Ishikawa (cell line): ENCODE measurements at regions not wholly inside any gene's neighbourhood (a gene's known extent, or its start where the extent isn't known, plus 50 kb on each side); places are given as distances from the start of the nearest gene placed in this dataset.

ENCODE experiments used
- CEBPB ChIP-seq: IDR thresholded peaks from 2 replicates; pipeline ENCODE4 v1.6.1; 2012
- CREB1 ChIP-seq: IDR thresholded peaks from 2 replicates; pipeline ENCODE4 v1.6.1; 2012; ENCODE audit warnings: low read depth
- EGR1 ChIP-seq: IDR thresholded peaks from 2 replicates; pipeline ENCODE4 v1.6.1; 2012
- EP300 ChIP-seq: IDR thresholded peaks from 2 replicates; pipeline ENCODE4 v1.6.1; 2012; ENCODE audit warnings: borderline replicate concordance
- FOXM1 ChIP-seq: IDR thresholded peaks from 2 replicates; pipeline ENCODE4 v1.6.1; 2012; ENCODE audit warnings: low read depth, borderline replicate concordance
- NFIC ChIP-seq: IDR thresholded peaks from 2 replicates; pipeline ENCODE4 v1.6.1; 2012
- RAD21 ChIP-seq: IDR thresholded peaks from 2 replicates; pipeline ENCODE4 v1.6.1; 2012; ENCODE audit warnings: low read depth
- TAF1 ChIP-seq: IDR thresholded peaks from 2 replicates; pipeline ENCODE4 v1.6.1; 2012; ENCODE audit warnings: low read depth, mild to moderate bottlenecking
- TCF12 ChIP-seq: IDR thresholded peaks from 2 replicates; pipeline ENCODE4 v1.6.1; 2012; ENCODE audit warnings: low read depth
- TEAD4 ChIP-seq: IDR thresholded peaks from 2 replicates; pipeline ENCODE4 v1.6.1; 2012
- YY1 ChIP-seq: IDR thresholded peaks from 2 replicates; pipeline ENCODE4 v1.6.1; 2012; ENCODE audit warnings: low read depth
- ZBTB7A ChIP-seq: IDR thresholded peaks from 2 replicates; pipeline ENCODE4 v1.6.1; 2012; ENCODE audit warnings: low read depth
- TF ChIP-seq, protein P1 (sequence below): IDR thresholded peaks from 2 replicates; pipeline ENCODE4 v1.6.1; 2012
- TF ChIP-seq, protein P2 (sequence below): IDR thresholded peaks from 2 replicates; pipeline ENCODE4 v1.6.1; 2012
- TF ChIP-seq, protein P3 (sequence below): IDR thresholded peaks from 2 replicates; pipeline ENCODE4 v1.6.1; 2012; ENCODE audit warnings: low read depth, mild to moderate bottlenecking

DNA sequence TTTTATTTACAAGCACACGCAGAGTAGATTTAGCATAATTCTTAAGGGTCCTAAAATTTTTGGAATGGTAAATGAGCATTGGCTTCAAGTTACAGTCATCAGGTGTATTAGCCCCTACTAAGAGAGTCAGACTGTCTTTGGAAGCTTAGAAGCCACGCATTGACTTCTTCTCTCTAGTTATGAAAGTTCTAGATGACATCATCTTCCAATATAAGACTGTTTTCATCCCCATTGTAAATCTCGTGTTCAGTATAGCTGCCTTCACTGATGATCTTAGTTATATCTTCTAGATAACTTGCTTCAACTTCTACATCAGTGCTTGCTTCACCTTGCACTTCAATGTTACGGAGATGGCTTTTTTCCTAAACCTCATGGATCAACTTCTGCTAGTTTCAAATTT lies 148.8 kb upstream of the SLITRK1 start:
- TF ChIP-seq FOXM1 (no peak), EP300 (no peak), TEAD4 (no peak), TCF12 (no peak)

DNA sequence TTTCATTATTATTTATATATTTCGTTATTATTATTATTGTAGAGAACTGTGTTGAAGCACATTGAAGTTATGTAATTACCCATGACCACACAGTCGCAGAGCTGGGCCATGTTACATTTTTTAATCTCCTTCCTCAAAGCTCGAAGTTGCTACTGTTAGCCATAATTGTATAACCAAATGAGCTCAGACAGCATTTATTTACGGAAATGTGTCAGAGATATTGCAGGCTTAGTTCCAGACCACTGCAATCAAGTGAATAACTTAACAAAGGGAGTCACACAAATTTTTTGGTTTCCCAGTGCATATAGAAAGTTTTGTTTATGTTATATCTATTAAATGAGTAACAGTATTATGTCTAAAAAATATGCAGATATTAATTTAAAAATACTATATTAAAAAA lies 147.1 kb upstream of the SLITRK1 start:
- no peak for TF ChIP-seq CEBPB
- TF ChIP-seq NFIC = no peak
- TF ChIP-seq TCF12 = no peak
- no peak for TF ChIP-seq EP300
- no peak for TF ChIP-seq FOXM1
- TF ChIP-seq EGR1 = no peak
- no peak for TF ChIP-seq YY1
- TF ChIP-seq RAD21 = no peak
- TF ChIP-seq TAF1 = no peak

DNA sequence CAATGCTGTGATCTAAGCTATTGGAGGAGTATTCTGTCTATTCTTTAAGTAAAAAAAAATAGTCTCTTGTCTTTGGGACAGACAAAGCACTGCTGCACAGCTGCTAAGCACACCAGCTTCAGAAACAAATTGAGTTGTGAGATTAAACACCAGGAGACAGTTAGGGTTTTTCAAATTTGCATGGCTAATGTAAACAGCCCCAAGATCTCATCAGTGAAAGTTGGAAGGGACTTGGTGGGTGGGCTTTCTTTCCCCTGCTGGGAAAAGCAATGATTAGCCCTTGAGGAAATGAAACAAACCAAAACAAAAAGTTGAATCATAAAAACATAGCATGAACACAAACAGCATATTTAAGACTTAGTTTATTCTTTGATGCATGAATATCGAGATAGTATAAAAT lies 143.6 kb upstream of the SLITRK1 start:
- TF ChIP-seq, protein P1, sequence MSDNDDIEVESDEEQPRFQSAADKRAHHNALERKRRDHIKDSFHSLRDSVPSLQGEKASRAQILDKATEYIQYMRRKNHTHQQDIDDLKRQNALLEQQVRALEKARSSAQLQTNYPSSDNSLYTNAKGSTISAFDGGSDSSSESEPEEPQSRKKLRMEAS = no peak
- TF ChIP-seq EGR1 = no peak
- TF ChIP-seq EP300 = no peak
- TF ChIP-seq TEAD4 = no peak
- TF ChIP-seq TAF1 = no peak
- TF ChIP-seq, protein P2, sequence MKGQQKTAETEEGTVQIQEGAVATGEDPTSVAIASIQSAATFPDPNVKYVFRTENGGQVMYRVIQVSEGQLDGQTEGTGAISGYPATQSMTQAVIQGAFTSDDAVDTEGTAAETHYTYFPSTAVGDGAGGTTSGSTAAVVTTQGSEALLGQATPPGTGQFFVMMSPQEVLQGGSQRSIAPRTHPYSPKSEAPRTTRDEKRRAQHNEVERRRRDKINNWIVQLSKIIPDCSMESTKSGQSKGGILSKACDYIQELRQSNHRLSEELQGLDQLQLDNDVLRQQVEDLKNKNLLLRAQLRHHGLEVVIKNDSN = no peak
- TF ChIP-seq, protein P3, sequence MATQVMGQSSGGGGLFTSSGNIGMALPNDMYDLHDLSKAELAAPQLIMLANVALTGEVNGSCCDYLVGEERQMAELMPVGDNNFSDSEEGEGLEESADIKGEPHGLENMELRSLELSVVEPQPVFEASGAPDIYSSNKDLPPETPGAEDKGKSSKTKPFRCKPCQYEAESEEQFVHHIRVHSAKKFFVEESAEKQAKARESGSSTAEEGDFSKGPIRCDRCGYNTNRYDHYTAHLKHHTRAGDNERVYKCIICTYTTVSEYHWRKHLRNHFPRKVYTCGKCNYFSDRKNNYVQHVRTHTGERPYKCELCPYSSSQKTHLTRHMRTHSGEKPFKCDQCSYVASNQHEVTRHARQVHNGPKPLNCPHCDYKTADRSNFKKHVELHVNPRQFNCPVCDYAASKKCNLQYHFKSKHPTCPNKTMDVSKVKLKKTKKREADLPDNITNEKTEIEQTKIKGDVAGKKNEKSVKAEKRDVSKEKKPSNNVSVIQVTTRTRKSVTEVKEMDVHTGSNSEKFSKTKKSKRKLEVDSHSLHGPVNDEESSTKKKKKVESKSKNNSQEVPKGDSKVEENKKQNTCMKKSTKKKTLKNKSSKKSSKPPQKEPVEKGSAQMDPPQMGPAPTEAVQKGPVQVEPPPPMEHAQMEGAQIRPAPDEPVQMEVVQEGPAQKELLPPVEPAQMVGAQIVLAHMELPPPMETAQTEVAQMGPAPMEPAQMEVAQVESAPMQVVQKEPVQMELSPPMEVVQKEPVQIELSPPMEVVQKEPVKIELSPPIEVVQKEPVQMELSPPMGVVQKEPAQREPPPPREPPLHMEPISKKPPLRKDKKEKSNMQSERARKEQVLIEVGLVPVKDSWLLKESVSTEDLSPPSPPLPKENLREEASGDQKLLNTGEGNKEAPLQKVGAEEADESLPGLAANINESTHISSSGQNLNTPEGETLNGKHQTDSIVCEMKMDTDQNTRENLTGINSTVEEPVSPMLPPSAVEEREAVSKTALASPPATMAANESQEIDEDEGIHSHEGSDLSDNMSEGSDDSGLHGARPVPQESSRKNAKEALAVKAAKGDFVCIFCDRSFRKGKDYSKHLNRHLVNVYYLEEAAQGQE = no peak
- no peak for TF ChIP-seq ZBTB7A
- no peak for TF ChIP-seq CREB1
- TF ChIP-seq FOXM1 = no peak
- TF ChIP-seq CEBPB = no peak
- no peak for TF ChIP-seq TCF12
- no peak for TF ChIP-seq YY1
- no peak for TF ChIP-seq NFIC
- TF ChIP-seq RAD21 = no peak

DNA sequence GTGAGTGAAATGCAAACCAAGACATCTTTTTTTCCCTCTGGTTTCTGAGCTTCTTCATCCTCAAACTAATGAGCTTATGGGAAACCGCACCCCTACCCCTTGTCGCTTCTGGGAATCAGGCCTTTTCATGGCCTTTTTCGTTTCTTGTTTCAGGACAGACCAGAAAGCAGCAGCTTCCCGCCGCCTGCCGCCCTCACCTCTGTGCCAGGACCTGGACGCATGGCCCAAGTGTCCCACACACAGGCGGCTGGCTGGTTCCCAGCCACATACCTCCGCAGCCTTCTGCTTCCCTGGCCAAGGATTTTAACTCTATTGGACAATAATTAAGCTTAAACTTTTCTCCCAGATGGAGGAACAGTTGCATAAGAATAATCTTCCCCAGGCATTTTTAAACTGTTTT lies 114.1 kb upstream of the SLITRK1 start:
- TF ChIP-seq TEAD4 (no peak), TCF12 (no peak), CEBPB (no peak)

DNA sequence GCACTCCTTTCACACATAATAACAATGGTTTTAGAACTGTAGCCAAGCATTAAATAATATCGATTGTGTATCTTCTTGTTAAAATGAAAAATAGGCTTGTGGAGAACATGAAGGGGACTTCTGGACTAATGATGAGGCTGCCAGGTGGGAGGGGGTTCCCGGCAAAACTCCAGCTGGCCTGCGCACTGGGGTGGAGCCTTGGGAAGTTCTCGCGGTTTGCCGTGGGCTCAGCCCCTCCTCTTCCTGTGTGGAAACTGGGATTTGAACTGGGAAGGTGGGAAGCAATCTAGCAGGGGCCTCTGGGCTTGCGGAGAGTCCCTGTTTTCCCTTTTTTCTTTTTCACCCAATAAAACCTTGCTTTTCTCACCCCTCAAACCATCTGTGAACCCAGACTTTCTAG lies 113.7 kb upstream of the SLITRK1 start:
- TF ChIP-seq TEAD4 = no peak
- TF ChIP-seq CEBPB = no peak
- TF ChIP-seq EP300 = no peak
- TF ChIP-seq, protein P3 = no peak
- TF ChIP-seq YY1 = no peak
- TF ChIP-seq TCF12 = no peak
- TF ChIP-seq, protein P2 = no peak
- no peak for TF ChIP-seq FOXM1
- TF ChIP-seq RAD21 = no peak
- TF ChIP-seq, protein P1 = no peak
- TF ChIP-seq CREB1 = no peak
- TF ChIP-seq TAF1 = no peak
- no peak for TF ChIP-seq ZBTB7A
- no peak for TF ChIP-seq EGR1
- no peak for TF ChIP-seq NFIC

DNA sequence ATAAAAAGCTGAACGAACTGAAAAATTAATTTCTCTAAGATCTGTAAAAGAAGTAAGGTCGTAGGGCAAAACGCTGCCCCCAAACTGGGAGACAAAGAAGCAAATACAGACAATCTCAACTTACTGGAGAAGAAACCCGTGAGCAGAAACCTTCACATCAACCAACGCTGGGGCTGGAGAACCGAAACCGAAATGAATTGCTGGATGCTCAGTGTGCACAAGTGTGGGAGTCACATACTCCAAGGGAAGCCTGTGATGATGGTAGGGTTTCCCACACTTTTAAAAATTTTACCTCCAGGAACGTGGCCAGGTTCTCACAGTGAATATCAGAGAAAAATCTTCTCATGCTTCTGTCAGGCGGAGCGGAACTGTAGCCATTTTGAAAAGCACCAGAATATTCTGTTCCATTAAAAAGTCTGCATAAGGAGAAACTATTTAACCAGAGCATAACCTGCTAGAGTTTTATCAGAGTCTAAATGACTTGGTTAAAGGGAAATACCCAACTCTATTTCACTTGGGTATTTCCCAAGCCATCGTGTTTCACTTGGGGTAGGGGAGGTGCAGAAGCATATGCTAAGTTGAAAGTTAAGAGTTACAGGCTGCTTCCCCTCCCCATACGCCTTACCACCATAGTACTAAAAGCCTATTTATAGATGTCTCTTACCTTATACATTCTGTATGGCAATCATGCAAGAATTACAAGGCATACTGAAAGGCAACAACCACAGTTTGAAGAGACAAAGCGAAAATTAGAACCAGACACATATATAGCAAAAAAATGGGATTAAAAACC lies 110.5 kb upstream of the SLITRK1 start:
- TF ChIP-seq, protein P1 = no peak
- TF ChIP-seq ZBTB7A = no peak
- TF ChIP-seq TEAD4 = no peak
- TF ChIP-seq CREB1 = no peak
- TF ChIP-seq RAD21 = no peak
- no peak for TF ChIP-seq CEBPB
- TF ChIP-seq, protein P2 = no peak
- TF ChIP-seq TAF1 = no peak
- TF ChIP-seq TCF12 = no peak
- TF ChIP-seq EP300 = no peak
- TF ChIP-seq FOXM1 = no peak
- no peak for TF ChIP-seq EGR1
- TF ChIP-seq YY1 = no peak
- TF ChIP-seq, protein P3 = no peak
